ENCODE measurements at regions not wholly inside any gene's neighbourhood (a gene's known extent, or its start where the extent isn't known, plus 50 kb on each side); places are given as distances from the start of the nearest gene placed in this dataset.

- no peak overlapping the region for H3K9ac ChIP-seq (ENCODE audit: low read depth, low read length, poor library complexity, severe bottlenecking)
- no peaks in the 10 kb centered on the region for H3K4me1 ChIP-seq (ENCODE audit: insufficient read depth, low read length, poor library complexity, severe bottlenecking)
- H3K4me2 ChIP-seq (ENCODE audit: low read depth, low read length, poor library complexity, severe bottlenecking) = no peak overlapping the region
- H3K4me3 ChIP-seq (ENCODE audit: low read length, poor library complexity, severe bottlenecking) = no peak overlapping the region
- no peaks in the 10 kb centered on the region; the same call in 1 of the 2 replicates for H3K9me3 ChIP-seq (ENCODE audit: insufficient read depth, low read depth, low read length)
- no peaks in the 10 kb centered on the region for H3K36me3 ChIP-seq (ENCODE audit: insufficient read depth, low read length)
- no peaks in the 10 kb centered on the region for H3K9me2 ChIP-seq (replicated peaks; ENCODE audit: low read depth, low read length)
- H3K27me3 ChIP-seq (ENCODE audit: insufficient read depth, low read length, poor library complexity, severe bottlenecking) = no peaks in the 10 kb centered on the region
- H3F3A ChIP-seq (ENCODE audit: low read depth) = no peaks in the 10 kb centered on the region
- no peaks in the 10 kb centered on the region for H4K20me1 ChIP-seq (ENCODE audit: insufficient read depth, low read length, poor library complexity, severe bottlenecking)
- H3K79me2 ChIP-seq (ENCODE audit: insufficient read depth, low read length) = no peaks in the 10 kb centered on the region
- no peak overlapping the region for H2AFZ ChIP-seq (ENCODE audit: low read length)
- TF ChIP-seq EZH2phosphoT487 (IDR thresholded peaks at IDR 0.05; ENCODE audit: borderline replicate concordance) = no peak
- no peak for TF ChIP-seq CTCF (conservative IDR thresholded peaks at IDR 0.05; ENCODE audit: low read length)
Observed at GRCh38 chr1:30183895-30184294, 539.5 kb downstream of the MATN1 start.

GRCh38 chr1:30183006-30183405, 540.4 kb downstream of the MATN1 start:
- H3K4me3 ChIP-seq (ENCODE audit: low read length, poor library complexity, severe bottlenecking) = no peak overlapping the region
- no peaks in the 10 kb centered on the region for H3K36me3 ChIP-seq (ENCODE audit: insufficient read depth, low read length)
- no peak for TF ChIP-seq EZH2phosphoT487 (IDR thresholded peaks at IDR 0.05; ENCODE audit: borderline replicate concordance)
- no peak for TF ChIP-seq CTCF (conservative IDR thresholded peaks at IDR 0.05; ENCODE audit: low read length)
- no peaks in the 10 kb centered on the region for H3K79me2 ChIP-seq (ENCODE audit: insufficient read depth, low read length)
- no peak overlapping the region for H2AFZ ChIP-seq (ENCODE audit: low read length)
- no peaks in the 10 kb centered on the region for H3K4me1 ChIP-seq (ENCODE audit: insufficient read depth, low read length, poor library complexity, severe bottlenecking)
- no peaks in the 10 kb centered on the region for H4K20me1 ChIP-seq (ENCODE audit: insufficient read depth, low read length, poor library complexity, severe bottlenecking)
- H3K27me3 ChIP-seq (ENCODE audit: insufficient read depth, low read length, poor library complexity, severe bottlenecking) = no peaks in the 10 kb centered on the region
- no peak overlapping the region for H3K9ac ChIP-seq (ENCODE audit: low read depth, low read length, poor library complexity, severe bottlenecking)
- H3K4me2 ChIP-seq (ENCODE audit: low read depth, low read length, poor library complexity, severe bottlenecking) = no peak overlapping the region
- H3F3A ChIP-seq (ENCODE audit: low read depth) = no peaks in the 10 kb centered on the region
- no peaks in the 10 kb centered on the region for H3K9me2 ChIP-seq (replicated peaks; ENCODE audit: low read depth, low read length)
- H3K9me3 ChIP-seq (ENCODE audit: insufficient read depth, low read depth, low read length) = no peaks in the 10 kb centered on the region; the same call in 1 of the 2 replicates

- no peaks in the 10 kb centered on the region for H3K9me3 ChIP-seq (ENCODE audit: insufficient read depth, low read depth, low read length)
- no peak overlapping the region for H3K4me2 ChIP-seq (ENCODE audit: low read depth, low read length, poor library complexity, severe bottlenecking)
- no peaks in the 10 kb centered on the region for H4K20me1 ChIP-seq (ENCODE audit: insufficient read depth, low read length, poor library complexity, severe bottlenecking)
Observed at GRCh38 chr1:30179942-30180543, 543.3 kb downstream of the MATN1 start.

More at GRCh38 chr1:30179942-30180543, 543.3 kb downstream of the MATN1 start:
- no peaks in the 10 kb centered on the region for H3K27me3 ChIP-seq (ENCODE audit: insufficient read depth, low read length, poor library complexity, severe bottlenecking)
- no peaks in the 10 kb centered on the region for H3K79me2 ChIP-seq (ENCODE audit: insufficient read depth, low read length)
- no peak overlapping the region for H3K9ac ChIP-seq (ENCODE audit: low read depth, low read length, poor library complexity, severe bottlenecking)
- no peak for TF ChIP-seq EZH2phosphoT487 (IDR thresholded peaks at IDR 0.05; ENCODE audit: borderline replicate concordance)
- TF ChIP-seq CTCF (conservative IDR thresholded peaks at IDR 0.05; ENCODE audit: low read length) = no peak
- H3K9me2 ChIP-seq (replicated peaks; ENCODE audit: low read depth, low read length) = no peaks in the 10 kb centered on the region
- H3K4me1 ChIP-seq (ENCODE audit: insufficient read depth, low read length, poor library complexity, severe bottlenecking) = no peaks in the 10 kb centered on the region
- no peaks in the 10 kb centered on the region for H3K36me3 ChIP-seq (ENCODE audit: insufficient read depth, low read length)
- no peak overlapping the region for H2AFZ ChIP-seq (ENCODE audit: low read length)
- no peaks in the 10 kb centered on the region for H3F3A ChIP-seq (ENCODE audit: low read depth)
- no peak overlapping the region for H3K4me3 ChIP-seq (ENCODE audit: low read length, poor library complexity, severe bottlenecking)
